ENCODE measurements at regions not wholly inside any gene's neighbourhood (a gene's known extent, or its start where the extent isn't known, plus 50 kb on each side); places are given as distances from the start of the nearest gene placed in this dataset.

DNA sequence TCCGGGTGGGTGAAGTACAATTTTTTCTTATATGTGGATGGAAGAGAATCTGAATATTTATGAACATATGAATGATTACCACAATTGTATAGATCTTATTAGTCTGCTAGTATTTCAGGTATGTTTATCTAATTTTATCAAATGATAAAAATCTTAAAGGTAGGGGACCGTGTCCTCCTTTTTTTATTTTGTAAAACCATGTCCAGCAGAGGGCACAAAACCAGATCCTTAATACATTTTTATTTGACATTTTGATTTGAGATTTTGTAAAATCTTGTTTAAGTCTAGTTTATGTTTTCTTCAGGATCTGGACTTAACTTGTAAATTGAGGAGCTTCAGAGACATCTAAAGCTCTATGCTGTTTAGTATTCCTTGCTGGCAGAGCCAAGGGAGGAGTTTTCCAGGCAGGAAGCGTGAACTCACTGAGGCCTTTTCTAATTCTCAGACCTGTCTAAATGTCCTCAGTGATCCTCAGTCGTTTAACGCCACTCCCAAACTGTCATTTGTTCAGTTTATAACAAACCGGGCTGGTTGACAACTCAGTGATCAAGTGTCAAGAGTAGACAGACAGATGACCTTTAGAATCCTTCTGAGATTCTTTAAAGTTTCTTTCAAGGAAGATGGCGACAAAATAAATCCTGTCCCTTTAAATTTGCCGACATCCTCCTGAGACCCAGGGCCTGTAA is 263.9 kb downstream of the KTN1 start:
- no peak for TF ChIP-seq POLR2A (IDR thresholded peaks at IDR 0.05; ENCODE audit: low read depth, low read length)
- TF ChIP-seq POLR2AphosphoS5 (IDR thresholded peaks at IDR 0.05; ENCODE audit: low read depth, low read length), result no peak
- no peak for TF ChIP-seq TAF1 (IDR thresholded peaks at IDR 0.05; ENCODE audit: borderline replicate concordance, low read depth, low read length)
